Suprapubic skin (tissue), 4 donors: ENCODE measurements at regions not wholly inside any gene's neighbourhood (a gene's known extent, or its start where the extent isn't known, plus 50 kb on each side); places are given as distances from the start of the nearest gene placed in this dataset.

Experiments
- DNase-seq, 2 donors: peaks; one replicate each; pipeline ENCODE4 v3.0.0-alpha.2; 2019; ENCODE audit warnings: low spot score in 2 of 2
- H3K27ac ChIP-seq: fragments of 200-600 bp; sonication (generic); one replicate; pipeline ENCODE4 v1.5.1; 2019
- H3K27me3 ChIP-seq: fragments of 200-600 bp; sonication (generic); one replicate; pipeline ENCODE4 v1.5.1; 2019
- H3K36me3 ChIP-seq: fragments of 200-600 bp; sonication (generic); one replicate; pipeline ENCODE4 v1.5.1; 2019
- H3K4me1 ChIP-seq: fragments of 200-600 bp; sonication (generic); one replicate; pipeline ENCODE4 v1.5.1; 2019
- H3K4me3 ChIP-seq: fragments of 200-600 bp; sonication (generic); one replicate; pipeline ENCODE4 v1.5.1; 2019; ENCODE audit warnings: mild to moderate bottlenecking
- H3K9me3 ChIP-seq: fragments of 200-600 bp; sonication (generic); one replicate; pipeline ENCODE4 v1.5.1; 2019
- CTCF ChIP-seq, 2 donors: fragments of 200-600 bp in 1 of 2; fragments of 450-650 bp in 1 of 2; sonication (generic) in 1 of 2; IDR thresholded peaks; one replicate each; pipeline ENCODE4 v1.5.1; 2016 to 2019; ENCODE audit warnings: antibody characterized with exemption in 2 of 2, mild to moderate bottlenecking in 1 of 2, moderate library complexity in 1 of 2
- EP300 ChIP-seq: sonication (generic); formaldehyde crosslinking; IDR thresholded peaks from one replicate; pipeline ENCODE4 v1.6.1; 2017; ENCODE audit warnings: antibody characterized with exemption
- POLR2A ChIP-seq, 2 donors: fragments of 450-650 bp; IDR thresholded peaks; one replicate each; pipeline ENCODE4 v1.6.1; 2017; ENCODE audit warnings: antibody characterized with exemption in 2 of 2, mild to moderate bottlenecking in 2 of 2, moderate library complexity in 2 of 2
- POLR2AphosphoS5 ChIP-seq, 3 donors: sonication (generic); formaldehyde crosslinking; IDR thresholded peaks; one replicate each; pipeline ENCODE4 v1.6.1; 2017; ENCODE audit warnings: antibody characterized with exemption in 3 of 3
- WGBS: methylation state at CpG from one replicate; pipeline ENCODE4 v1.1.5; 2018; 5-methylcytosine and 5-hydroxymethylcytosine counted together

DNA sequence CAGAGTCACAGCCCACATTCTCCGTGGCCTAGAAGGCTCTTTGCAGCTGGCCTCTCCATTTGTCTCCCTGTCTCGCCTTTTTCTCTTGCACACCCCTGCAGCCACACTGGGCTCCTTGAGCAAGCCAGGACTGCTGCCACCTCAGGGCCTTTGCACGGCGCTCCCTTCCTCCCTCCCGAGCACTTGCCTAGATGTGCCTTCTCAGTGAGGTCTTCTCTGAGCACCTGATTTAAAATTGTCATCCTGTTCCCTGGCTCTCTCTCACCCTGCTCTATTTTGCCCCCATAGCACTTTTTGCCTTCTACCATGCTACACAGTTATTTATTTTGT, 102.9 kb upstream of the THY1 start:
- WGBS, result 97% methylated on average over 5 of the region's 5 CpGs
- Histone ChIP-seq H3K36me3 (no peaks in the 10 kb centered on the region), H3K27ac (no peak overlapping the region), H3K4me3 (no peak overlapping the region), H3K27me3 (no peaks in the 10 kb centered on the region), H3K9me3 (no peaks in the 10 kb centered on the region), H3K4me1 (no peaks in the 10 kb centered on the region)
- TF ChIP-seq POLR2AphosphoS5 (IDR thresholded peaks at IDR 0.05), result no peak
- TF ChIP-seq CTCF (IDR thresholded peaks at IDR 0.05), result no peak
- no peak for TF ChIP-seq POLR2A (IDR thresholded peaks at IDR 0.05)
- TF ChIP-seq EP300, result no peak
- no peak for DNase-seq

- TF ChIP-seq CTCF (IDR thresholded peaks at IDR 0.05) (no peak), POLR2A (IDR thresholded peaks at IDR 0.05) (no peak), EP300 (no peak), POLR2AphosphoS5 (IDR thresholded peaks at IDR 0.05) (no peak)
- Histone ChIP-seq H3K36me3 (no peaks in the 10 kb centered on the region), H3K27me3 (no peaks in the 10 kb centered on the region), H3K4me1 (no peaks in the 10 kb centered on the region), H3K9me3 (no peaks in the 10 kb centered on the region), H3K4me3 (no peak overlapping the region), H3K27ac (no peak overlapping the region)
- DNase-seq, result no peak
- 72% methylated on average over 6 of the region's 7 CpGs for WGBS
Observed at GRCh38 chr11:119525180-119525866, 102.4 kb upstream of the THY1 start.

DNA sequence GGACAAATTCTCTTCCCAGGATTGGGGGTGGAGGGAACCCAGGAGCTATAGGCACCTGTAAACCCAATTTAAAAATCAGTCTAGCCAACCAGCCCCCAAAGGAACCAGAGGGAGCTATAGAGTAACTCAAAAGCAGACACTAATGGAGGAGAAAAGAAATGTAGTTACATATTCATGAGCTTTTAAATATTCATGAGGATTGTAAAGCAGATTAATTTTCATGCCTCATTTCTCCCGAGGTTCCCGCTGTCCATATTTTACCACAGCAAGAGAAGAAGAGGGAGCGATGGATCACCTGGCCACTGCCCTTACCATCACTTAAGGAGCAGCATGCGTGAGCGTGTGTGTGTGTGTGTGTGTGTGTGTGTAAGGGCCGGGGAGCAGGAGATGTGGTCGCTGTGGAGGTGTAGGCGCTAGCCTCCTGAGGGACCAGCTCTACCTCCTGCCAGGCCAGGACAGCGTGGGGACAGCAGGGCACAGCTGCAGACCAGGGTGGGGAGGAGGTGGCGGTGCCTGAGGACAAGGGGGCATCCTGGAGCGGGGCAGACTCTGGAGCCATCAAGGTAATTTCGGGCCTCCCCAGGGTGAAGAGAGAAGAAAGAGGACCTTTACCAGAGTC, 100.7 kb upstream of the THY1 start:
- Histone ChIP-seq H3K27me3 (no peaks in the 10 kb centered on the region), H3K4me1 (no peaks in the 10 kb centered on the region), H3K36me3 (no peaks in the 10 kb centered on the region), H3K4me3 (no peak overlapping the region), H3K9me3 (no peaks in the 10 kb centered on the region), H3K27ac (no peak overlapping the region)
- no peak for DNase-seq
- TF ChIP-seq CTCF (IDR thresholded peaks at IDR 0.05), result no peak
- no peak for TF ChIP-seq POLR2A (IDR thresholded peaks at IDR 0.05)
- TF ChIP-seq EP300, result no peak
- no peak for TF ChIP-seq POLR2AphosphoS5 (IDR thresholded peaks at IDR 0.05)
- WGBS, result 77% methylated on average over 12 of the region's 12 CpGs

GRCh38 chr11:119522609-119523008, 99.6 kb upstream of the THY1 start:
- no peak for TF ChIP-seq EP300
- no peak for TF ChIP-seq POLR2A (IDR thresholded peaks at IDR 0.05)
- no peak for TF ChIP-seq CTCF (IDR thresholded peaks at IDR 0.05)
- TF ChIP-seq POLR2AphosphoS5 (IDR thresholded peaks at IDR 0.05), result no peak
- Histone ChIP-seq H3K36me3 (no peaks in the 10 kb centered on the region), H3K4me1 (no peaks in the 10 kb centered on the region), H3K4me3 (no peak overlapping the region), H3K27me3 (no peaks in the 10 kb centered on the region), H3K27ac (no peak overlapping the region), H3K9me3 (no peaks in the 10 kb centered on the region)
- no peak for DNase-seq
- 74% methylated on average over 4 of the region's 4 CpGs for WGBS

DNA sequence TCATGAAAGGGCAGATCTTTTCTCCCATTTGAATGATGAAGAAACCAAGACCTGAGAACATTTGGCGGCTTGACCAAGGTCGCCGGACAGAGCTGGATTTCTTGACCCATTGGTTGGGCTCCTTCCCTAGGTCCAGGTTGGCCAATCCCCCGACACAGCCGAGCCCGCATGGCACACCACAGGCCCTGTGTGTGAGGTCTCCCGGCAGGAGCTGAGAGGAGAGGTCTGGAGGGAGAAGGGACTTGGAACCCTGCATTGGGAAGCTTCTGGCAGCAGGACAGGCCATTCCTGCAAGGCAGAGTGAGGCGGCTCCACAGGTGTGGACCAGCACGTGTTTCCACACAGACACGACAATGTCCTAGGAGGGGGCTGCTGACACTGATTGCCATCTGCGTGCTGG, 98.6 kb upstream of the THY1 start:
- no peaks in the 10 kb centered on the region for H3K9me3 ChIP-seq
- H3K27me3 ChIP-seq, result no peaks in the 10 kb centered on the region
- no peaks in the 10 kb centered on the region for H3K36me3 ChIP-seq
- TF ChIP-seq POLR2A (IDR thresholded peaks at IDR 0.05) (no peak), CTCF (IDR thresholded peaks at IDR 0.05) (no peak), POLR2AphosphoS5 (IDR thresholded peaks at IDR 0.05) (no peak), EP300 (no peak)
- no peak overlapping the region for H3K27ac ChIP-seq
- no peak for DNase-seq
- no peak overlapping the region for H3K4me3 ChIP-seq
- no peaks in the 10 kb centered on the region for H3K4me1 ChIP-seq
- 82% methylated on average over 10 of the region's 11 CpGs for WGBS
